Sigmoid colon (tissue), 6 donors: ENCODE measurements at regions not wholly inside any gene's neighbourhood (a gene's known extent, or its start where the extent isn't known, plus 50 kb on each side); places are given as distances from the start of the nearest gene placed in this dataset.

ENCODE experiments used
- DNase-seq: peaks from one replicate; pipeline ENCODE4 v3.0.0-alpha.2; 2019
- H3K27ac ChIP-seq, 4 donors: fragments of 200-600 bp; sonication (generic); one replicate each; pipeline ENCODE4 v1.5.1; 2016 to 2019; ENCODE audit warnings: mild to moderate bottlenecking in 1 of 4
- H3K27me3 ChIP-seq, 3 donors: fragments of 200-600 bp; sonication (generic); one replicate each; pipeline ENCODE4 v1.5.1; 2019; ENCODE audit warnings: mild to moderate bottlenecking in 1 of 3
- H3K36me3 ChIP-seq, 4 donors: fragments of 200-600 bp; sonication (generic); one replicate each; pipeline ENCODE4 v1.5.1; 2016 to 2019
- H3K4me1 ChIP-seq, 4 donors: fragments of 200-600 bp; sonication (generic); one replicate each; pipeline ENCODE4 v1.5.1; 2017 to 2019
- H3K4me3 ChIP-seq, 4 donors: fragments of 200-600 bp; sonication (generic); one replicate each; pipeline ENCODE4 v1.5.1; 2017 to 2019; ENCODE audit warnings: mild to moderate bottlenecking in 2 of 4, moderate library complexity in 1 of 4
- H3K9me3 ChIP-seq, 4 donors: fragments of 200-600 bp in 3 of 4; sonication (generic) in 3 of 4; one replicate each; pipeline versions ENCODE4 v1.5.1 to v1.6.1; 2013 to 2019
- CTCF ChIP-seq, 4 experiments: fragments of 450-650 bp in 3 of 4; fragments of 200-600 bp in 1 of 4; IDR thresholded peaks; one replicate each; pipeline ENCODE4 v1.5.1; 2016 to 2019; ENCODE audit warnings: antibody characterized with exemption in 4 of 4, mild to moderate bottlenecking in 3 of 4, moderate library complexity in 2 of 4
- EP300 ChIP-seq, 4 donors: sonication (generic); formaldehyde crosslinking; IDR thresholded peaks; one replicate each; pipeline ENCODE4 v1.6.1; 2017; ENCODE audit warnings: antibody characterized with exemption in 4 of 4
- POLR2A ChIP-seq, 2 donors: fragments of 450-650 bp; IDR thresholded peaks; one replicate each; pipeline ENCODE4 v1.6.1; 2016; ENCODE audit warnings: antibody characterized with exemption in 2 of 2, mild to moderate bottlenecking in 2 of 2, moderate library complexity in 2 of 2
- POLR2AphosphoS5 ChIP-seq, 4 donors: sonication (generic); formaldehyde crosslinking; IDR thresholded peaks; one replicate each; pipeline ENCODE4 v1.6.1; 2017; ENCODE audit warnings: antibody characterized with exemption in 4 of 4
- WGBS, 2 donors: extraction: QIAGEN DNeasy Blood & Tissue Kit; methylation state at CpG; one replicate each; pipeline ENCODE4 v1.1.7; 2013; 5-methylcytosine and 5-hydroxymethylcytosine counted together
- intact Hi-C: fragments of 100-400 bp; cut with DNase I; formaldehyde crosslinking; loops from one replicate; pipeline ENCODE4 v1.15.1; 2023
- donor health status: healthy with polysubstance abuse.
- donor health status: healthy.

- intact Hi-C loops, result no loop called here
- Histone ChIP-seq H3K4me3 (no peak overlapping the region), H3K9me3 (peaks cover 0 to 2% (median 0%) of the 10 kb centered on the region in 4 donors), H3K27ac (no peak overlapping the region), H3K36me3 (no peaks in the 10 kb centered on the region), H3K27me3 (no peaks in the 10 kb centered on the region), H3K4me1 (no peaks in the 10 kb centered on the region)
- DNase-seq, result no peak
- 84 to 92% methylated on average over 3 of the region's 3 CpGs for WGBS, 2 donors
- TF ChIP-seq POLR2A (IDR thresholded peaks at IDR 0.05), result no peak
- TF ChIP-seq POLR2AphosphoS5 (IDR thresholded peaks at IDR 0.05), result no peak
- TF ChIP-seq CTCF (IDR thresholded peaks at IDR 0.05), result no peak
- TF ChIP-seq EP300 (IDR thresholded peaks at IDR 0.05), result no peak
Measured at GRCh38 chr5:97676608-97677007, 493.6 kb upstream of the RIOK2 start.

GRCh38 chr5:97694091-97694490 is 511.0 kb upstream of the RIOK2 start:
- intact Hi-C loops, result no loop called here
- WGBS, 2 donors, result 34 to 55% methylated on average over 4 of the region's 4 CpGs
- H3K4me3 ChIP-seq, result no peak overlapping the region
- H3K36me3 ChIP-seq, result no peaks in the 10 kb centered on the region
- H3K27me3 ChIP-seq, result no peaks in the 10 kb centered on the region
- no peak for TF ChIP-seq POLR2AphosphoS5 (IDR thresholded peaks at IDR 0.05)
- TF ChIP-seq POLR2A (IDR thresholded peaks at IDR 0.05), result no peak
- no peak for TF ChIP-seq CTCF (IDR thresholded peaks at IDR 0.05)
- no peak for TF ChIP-seq EP300 (IDR thresholded peaks at IDR 0.05)
- H3K27ac ChIP-seq, result no peak overlapping the region
- H3K4me1 ChIP-seq, result no peaks in the 10 kb centered on the region
- no peak for DNase-seq
- no peaks in the 10 kb centered on the region for H3K9me3 ChIP-seq

GRCh38 chr5:97714424-97714823 is 531.4 kb upstream of the RIOK2 start:
- no peaks in the 10 kb centered on the region for H3K27me3 ChIP-seq
- H3K36me3 ChIP-seq, result no peaks in the 10 kb centered on the region
- TF ChIP-seq EP300 (IDR thresholded peaks at IDR 0.05) (no peak), CTCF (IDR thresholded peaks at IDR 0.05) (no peak), POLR2AphosphoS5 (IDR thresholded peaks at IDR 0.05) (no peak), POLR2A (IDR thresholded peaks at IDR 0.05) (no peak)
- no peak overlapping the region for H3K4me3 ChIP-seq
- intact Hi-C loops, result no loop called here
- DNase-seq, result no peak
- no peaks in the 10 kb centered on the region for H3K9me3 ChIP-seq
- H3K27ac ChIP-seq, result no peak overlapping the region
- H3K4me1 ChIP-seq, result no peaks in the 10 kb centered on the region

GRCh38 chr5:97726106-97726505 is 543.1 kb upstream of the RIOK2 start:
- Histone ChIP-seq H3K27ac (no peak overlapping the region), H3K4me1 (no peaks in the 10 kb centered on the region), H3K27me3 (no peaks in the 10 kb centered on the region), H3K9me3 (peaks cover 0 to 4% (median 0%) of the 10 kb centered on the region in 4 donors), H3K36me3 (no peaks in the 10 kb centered on the region), H3K4me3 (no peak overlapping the region)
- 42 to 92% methylated on average over 1 of the region's 1 CpG for WGBS, 2 donors
- TF ChIP-seq POLR2A (IDR thresholded peaks at IDR 0.05), result no peak
- TF ChIP-seq EP300 (IDR thresholded peaks at IDR 0.05), result no peak
- no peak for TF ChIP-seq CTCF (IDR thresholded peaks at IDR 0.05)
- no peak for TF ChIP-seq POLR2AphosphoS5 (IDR thresholded peaks at IDR 0.05)
- intact Hi-C loops, result no loop called here
- no peak for DNase-seq

GRCh38 chr5:97728920-97729319 is 545.9 kb upstream of the RIOK2 start:
- no peaks in the 10 kb centered on the region for H3K36me3 ChIP-seq

More at GRCh38 chr5:97728920-97729319, 545.9 kb upstream of the RIOK2 start:
- Histone ChIP-seq H3K4me1 (no peaks in the 10 kb centered on the region), H3K4me3 (no peak overlapping the region), H3K27ac (no peak overlapping the region), H3K9me3 (no peaks in the 10 kb centered on the region), H3K27me3 (no peaks in the 10 kb centered on the region)
- TF ChIP-seq EP300 (IDR thresholded peaks at IDR 0.05) (no peak), POLR2AphosphoS5 (IDR thresholded peaks at IDR 0.05) (no peak), POLR2A (IDR thresholded peaks at IDR 0.05) (no peak), CTCF (IDR thresholded peaks at IDR 0.05) (no peak)
- DNase-seq, result no peak
- WGBS, 2 donors, result 92 to 96% methylated on average over 7 of the region's 7 CpGs
- intact Hi-C loops, result no loop called here
